H9 (cell line): ENCODE measurements at regions not wholly inside any gene's neighbourhood (a gene's known extent, or its start where the extent isn't known, plus 50 kb on each side); places are given as distances from the start of the nearest gene placed in this dataset.

Source experiments
- DNase-seq: peaks from one replicate; pipeline ENCODE4 v3.0.0-alpha.2; 2017
- H2AFZ ChIP-seq: one replicate; pipeline ENCODE4 v1.6.1; 2013; ENCODE audit warnings: mild to moderate bottlenecking, low read length, control low read depth, moderate library complexity
- H2AK5ac ChIP-seq: 2 replicates; pipeline ENCODE4 v1.6.1; 2013; ENCODE audit warnings: low read length, control low read depth, mixed read lengths; ENCODE audit not compliant: insufficient read length
- H2BK120ac ChIP-seq: one replicate; pipeline ENCODE4 v1.6.1; 2013; ENCODE audit warnings: low read depth, mild to moderate bottlenecking, low read length, control low read depth, inconsistent platforms; ENCODE audit not compliant: poor library complexity, severe bottlenecking
- H2BK12ac ChIP-seq: 2 replicates; pipeline ENCODE4 v1.6.1; 2013; ENCODE audit warnings: low read length, control low read depth, mixed read lengths, low read depth; ENCODE audit not compliant: insufficient read length
- H2BK15ac ChIP-seq: 2 replicates; pipeline ENCODE4 v1.6.1; 2013; ENCODE audit warnings: low read depth, low read length, control low read depth
- H2BK20ac ChIP-seq: one replicate; pipeline ENCODE4 v1.6.1; 2013; ENCODE audit warnings: low read depth, mild to moderate bottlenecking, low read length, control low read depth, inconsistent platforms; ENCODE audit not compliant: poor library complexity, severe bottlenecking
- H2BK5ac ChIP-seq: 2 replicates; pipeline ENCODE4 v1.6.1; 2013; ENCODE audit warnings: low read length, control low read depth, mixed read lengths; ENCODE audit not compliant: insufficient read length
- H3K14ac ChIP-seq: 2 replicates; pipeline ENCODE4 v1.6.1; 2013; ENCODE audit warnings: low read length, control low read depth; ENCODE audit not compliant: insufficient read depth
- H3K18ac ChIP-seq: 2 replicates; pipeline ENCODE4 v1.6.1; 2013; ENCODE audit warnings: low read depth, mild to moderate bottlenecking, mixed read lengths, low read length, control low read depth; ENCODE audit not compliant: insufficient read length
- H3K23ac ChIP-seq: 2 replicates; pipeline ENCODE4 v1.6.1; 2013; ENCODE audit warnings: low read length, control low read depth, mixed read lengths, low read depth; ENCODE audit not compliant: insufficient read length
- H3K23me2 ChIP-seq: 2 replicates; pipeline ENCODE4 v1.6.1; 2013; ENCODE audit warnings: low read depth, mild to moderate bottlenecking, mixed read lengths, low read length, control low read depth; ENCODE audit not compliant: insufficient read length, poor library complexity, severe bottlenecking
- H3K27ac ChIP-seq: 2 replicates; pipeline ENCODE4 v1.5.1; 2013; ENCODE audit warnings: low read length, control low read depth, mixed read lengths, low read depth; ENCODE audit not compliant: insufficient read length
- H3K27me3 ChIP-seq: 2 replicates; pipeline ENCODE4 v1.6.1; 2013; ENCODE audit warnings: low read length, control low read depth, inconsistent platforms; ENCODE audit not compliant: insufficient read depth
- H3K4ac ChIP-seq: 2 replicates; pipeline ENCODE4 v1.6.1; 2013; ENCODE audit warnings: low read depth, mild to moderate bottlenecking, control low read depth, inconsistent platforms, low read length, moderate library complexity
- H3K4me1 ChIP-seq: 2 replicates; pipeline ENCODE4 v1.6.1; 2013; ENCODE audit warnings: low read length, control low read depth, inconsistent platforms; ENCODE audit not compliant: insufficient read depth
- H3K4me2 ChIP-seq: 2 replicates; pipeline ENCODE4 v1.6.1; 2013; ENCODE audit warnings: low read length, control low read depth, mixed read lengths; ENCODE audit not compliant: insufficient read length, insufficient read depth
- H3K56ac ChIP-seq: 2 replicates; pipeline ENCODE4 v1.6.1; 2013; ENCODE audit warnings: low read depth, mild to moderate bottlenecking, mixed read lengths, low read length, control low read depth; ENCODE audit not compliant: insufficient read length
- H3K79me1 ChIP-seq: 2 replicates; pipeline ENCODE4 v1.6.1; 2013; ENCODE audit warnings: low read depth, mild to moderate bottlenecking, moderate library complexity, low read length, control low read depth, inconsistent platforms; ENCODE audit not compliant: insufficient read depth, poor library complexity, severe bottlenecking
- H3K79me2 ChIP-seq: 2 replicates; pipeline ENCODE4 v1.6.1; 2013; ENCODE audit warnings: low read length, control low read depth, inconsistent platforms; ENCODE audit not compliant: insufficient read depth
- H3K9ac ChIP-seq: 2 replicates; pipeline ENCODE4 v1.6.1; 2013; ENCODE audit warnings: low read length, control low read depth, mixed read lengths; ENCODE audit not compliant: insufficient read length; ENCODE audit errors: extremely low read depth
- H3K9me3 ChIP-seq: one replicate; pipeline ENCODE4 v1.6.1; 2013; ENCODE audit warnings: low read depth, low read length, inconsistent platforms; ENCODE audit not compliant: control insufficient read depth
- H3T11ph ChIP-seq: one replicate; pipeline ENCODE4 v1.6.1; 2013; ENCODE audit warnings: mild to moderate bottlenecking, low read length, control low read depth, inconsistent platforms
- H4K20me1 ChIP-seq: one replicate; pipeline ENCODE4 v1.6.1; 2013; ENCODE audit not compliant: control insufficient read depth, insufficient read length, insufficient read depth
- H4K5ac ChIP-seq: 2 replicates; pipeline ENCODE4 v1.6.1; 2013; ENCODE audit warnings: low read depth, mild to moderate bottlenecking, mixed read lengths, low read length, control low read depth; ENCODE audit not compliant: insufficient read length
- H4K8ac ChIP-seq: replicated peaks from 2 replicates; pipeline ENCODE4 v1.6.1; 2013; ENCODE audit warnings: low read length, control low read depth, mixed read lengths, low read depth; ENCODE audit not compliant: insufficient read length
- H4K91ac ChIP-seq: 2 replicates; pipeline ENCODE4 v1.6.1; 2013; ENCODE audit warnings: low read depth, mild to moderate bottlenecking, moderate library complexity, mixed read lengths, low read length, control low read depth; ENCODE audit not compliant: insufficient read length
- H3K27ac Mint-ChIP-seq, 3 experiments: 2 replicates in 2 of 3; 3 replicates in 1 of 3; pipeline ENCODE4 v1.8.0; 2020 to 2021; ENCODE audit warnings: mixed read lengths in 3 of 3, mild to moderate bottlenecking in 1 of 3, moderate library complexity in 1 of 3
- H3K27me3 Mint-ChIP-seq: 2 replicates; pipeline ENCODE4 v1.8.0; 2021; ENCODE audit warnings: low read depth, mild to moderate bottlenecking, moderate library complexity, mixed read lengths
- H3K36me3 Mint-ChIP-seq, 3 experiments: 2 replicates in 2 of 3; 3 replicates in 1 of 3; pipeline ENCODE4 v1.8.0; 2020 to 2021; ENCODE audit warnings: low read depth in 3 of 3, mixed read lengths in 3 of 3; ENCODE audit not compliant: insufficient read depth in 1 of 3
- H3K4me1 Mint-ChIP-seq, 2 experiments: 2 replicates each; pipeline ENCODE4 v1.8.0; 2020; ENCODE audit warnings: mixed read lengths in 2 of 2
- H3K4me3 Mint-ChIP-seq, 2 experiments: 2 replicates in 1 of 2; 3 replicates in 1 of 2; pipeline ENCODE4 v1.8.0; 2020 to 2021; ENCODE audit warnings: mild to moderate bottlenecking in 2 of 2, mixed read lengths in 2 of 2, moderate library complexity in 1 of 2
- H3K9me3 Mint-ChIP-seq, 2 experiments: 2 replicates in 1 of 2; 3 replicates in 1 of 2; pipeline ENCODE4 v1.8.0; 2020; ENCODE audit warnings: mild to moderate bottlenecking in 2 of 2, mixed read lengths in 2 of 2, moderate library complexity in 1 of 2
- WGBS: extraction: QIAGEN DNeasy Blood & Tissue Kit; methylation state at CpG from one replicate; pipeline ENCODE4 v1.1.7; 2013; ENCODE audit warnings: missing lambda C conversion rate, low lambda C conversion rate, mixed read lengths; ENCODE audit not compliant: insufficient read length; ENCODE audit errors: extremely low coverage; 5-methylcytosine and 5-hydroxymethylcytosine counted together
- TF ChIP-seq, protein P1 (sequence below): fragments of 200-600 bp; sonication (generic); conservative IDR thresholded peaks from 3 replicates; pipeline ENCODE4 v1.8.0; 2021; ENCODE audit warnings: antibody characterized with exemption, mild to moderate bottlenecking

DNA sequence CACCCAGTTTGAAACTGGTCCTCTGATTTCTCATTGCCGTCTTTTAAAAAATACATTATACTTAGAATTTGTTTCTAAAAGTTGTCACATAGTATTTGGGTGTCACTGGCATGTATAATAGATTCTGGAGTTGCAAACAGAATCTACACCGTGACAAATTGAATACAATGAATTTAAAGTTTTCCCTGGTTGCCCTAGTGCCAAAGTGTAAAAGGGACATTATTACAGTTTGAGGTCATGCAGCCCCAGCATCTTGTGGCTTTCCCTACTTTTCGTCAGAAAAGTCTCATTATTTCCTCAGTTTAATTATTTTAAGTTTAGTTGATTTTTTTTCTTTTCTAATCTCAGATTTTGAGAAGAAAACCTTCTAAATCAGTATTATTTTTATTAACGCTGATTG, 155.9 kb downstream of the DISP1 start:
- WGBS, result no CpG with 5 or more reads among the region's 4 CpGs
- peaks cover 0 to 7% of the 10 kb centered on the region in 2 experiments; a peak in 1 of 4 replicates for H3K4me1 Mint-ChIP-seq
- no peak overlapping the region for H3K9ac ChIP-seq
- H4K8ac ChIP-seq, result no peak overlapping the region
- no peaks in the 10 kb centered on the region for H3K36me3 Mint-ChIP-seq
- H2BK120ac ChIP-seq, result no peak overlapping the region
- H3K4me2 ChIP-seq, result no peak overlapping the region
- H4K20me1 ChIP-seq, result no peaks in the 10 kb centered on the region
- H3K79me1 ChIP-seq, result no peaks in the 10 kb centered on the region
- H3K23me2 ChIP-seq, result no peaks in the 10 kb centered on the region
- TF ChIP-seq, protein P1, sequence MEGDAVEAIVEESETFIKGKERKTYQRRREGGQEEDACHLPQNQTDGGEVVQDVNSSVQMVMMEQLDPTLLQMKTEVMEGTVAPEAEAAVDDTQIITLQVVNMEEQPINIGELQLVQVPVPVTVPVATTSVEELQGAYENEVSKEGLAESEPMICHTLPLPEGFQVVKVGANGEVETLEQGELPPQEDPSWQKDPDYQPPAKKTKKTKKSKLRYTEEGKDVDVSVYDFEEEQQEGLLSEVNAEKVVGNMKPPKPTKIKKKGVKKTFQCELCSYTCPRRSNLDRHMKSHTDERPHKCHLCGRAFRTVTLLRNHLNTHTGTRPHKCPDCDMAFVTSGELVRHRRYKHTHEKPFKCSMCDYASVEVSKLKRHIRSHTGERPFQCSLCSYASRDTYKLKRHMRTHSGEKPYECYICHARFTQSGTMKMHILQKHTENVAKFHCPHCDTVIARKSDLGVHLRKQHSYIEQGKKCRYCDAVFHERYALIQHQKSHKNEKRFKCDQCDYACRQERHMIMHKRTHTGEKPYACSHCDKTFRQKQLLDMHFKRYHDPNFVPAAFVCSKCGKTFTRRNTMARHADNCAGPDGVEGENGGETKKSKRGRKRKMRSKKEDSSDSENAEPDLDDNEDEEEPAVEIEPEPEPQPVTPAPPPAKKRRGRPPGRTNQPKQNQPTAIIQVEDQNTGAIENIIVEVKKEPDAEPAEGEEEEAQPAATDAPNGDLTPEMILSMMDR, result no peak
- no peaks in the 10 kb centered on the region for H3K79me2 ChIP-seq
- H3K9me3 Mint-ChIP-seq, result no peaks in the 10 kb centered on the region
- H2AFZ ChIP-seq, result no peak overlapping the region
- H2AK5ac ChIP-seq, result no peak overlapping the region
- H2BK5ac ChIP-seq, result no peak overlapping the region
- DNase-seq, result no peak
- H4K91ac ChIP-seq, result no peak overlapping the region
- H3T11ph ChIP-seq, result no peak overlapping the region
- no peak overlapping the region for H3K56ac ChIP-seq
- H3K4ac ChIP-seq, result no peak overlapping the region
- H2BK15ac ChIP-seq, result no peak overlapping the region
- no peak overlapping the region for H3K27ac Mint-ChIP-seq
- H3K14ac ChIP-seq, result no peak overlapping the region
- no peaks in the 10 kb centered on the region for H3K27me3 ChIP-seq
- no peak overlapping the region for H2BK20ac ChIP-seq
- H3K18ac ChIP-seq, result no peak overlapping the region
- no peak overlapping the region for H2BK12ac ChIP-seq
- no peaks in the 10 kb centered on the region for H3K27me3 Mint-ChIP-seq
- no peak overlapping the region for H3K23ac ChIP-seq
- no peaks in the 10 kb centered on the region for H3K9me3 ChIP-seq
- no peak overlapping the region for H4K5ac ChIP-seq
- no peak overlapping the region for H3K27ac ChIP-seq
- H3K4me1 ChIP-seq, result no peaks in the 10 kb centered on the region
- no peak overlapping the region for H3K4me3 Mint-ChIP-seq
